ENCODE measurements at regions not wholly inside any gene's neighbourhood (a gene's known extent, or its start where the extent isn't known, plus 50 kb on each side); places are given as distances from the start of the nearest gene placed in this dataset.

DNA sequence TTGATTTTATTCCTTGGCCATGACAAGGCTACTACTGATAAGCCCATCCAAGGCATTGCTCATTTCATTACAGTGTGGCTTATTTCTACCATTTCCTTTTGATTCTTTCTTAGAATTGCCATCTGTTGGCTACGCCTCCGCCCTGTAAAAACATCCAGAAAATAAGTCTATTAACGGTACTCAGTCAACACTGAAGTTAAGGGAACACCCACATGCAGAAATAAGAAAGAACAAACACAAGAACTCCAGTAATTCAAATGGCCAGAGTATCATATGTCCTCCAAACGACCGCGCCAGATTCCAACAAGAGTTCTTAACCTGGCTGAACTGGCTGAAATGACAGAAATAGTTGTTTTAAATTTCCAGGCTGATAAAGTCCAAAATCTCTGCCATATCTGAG, 90.3 kb downstream of the CXXC4 start:
- H3K4me3 ChIP-seq (ENCODE audit: low read depth, low read length) = no peak overlapping the region
- TF ChIP-seq, protein P1, sequence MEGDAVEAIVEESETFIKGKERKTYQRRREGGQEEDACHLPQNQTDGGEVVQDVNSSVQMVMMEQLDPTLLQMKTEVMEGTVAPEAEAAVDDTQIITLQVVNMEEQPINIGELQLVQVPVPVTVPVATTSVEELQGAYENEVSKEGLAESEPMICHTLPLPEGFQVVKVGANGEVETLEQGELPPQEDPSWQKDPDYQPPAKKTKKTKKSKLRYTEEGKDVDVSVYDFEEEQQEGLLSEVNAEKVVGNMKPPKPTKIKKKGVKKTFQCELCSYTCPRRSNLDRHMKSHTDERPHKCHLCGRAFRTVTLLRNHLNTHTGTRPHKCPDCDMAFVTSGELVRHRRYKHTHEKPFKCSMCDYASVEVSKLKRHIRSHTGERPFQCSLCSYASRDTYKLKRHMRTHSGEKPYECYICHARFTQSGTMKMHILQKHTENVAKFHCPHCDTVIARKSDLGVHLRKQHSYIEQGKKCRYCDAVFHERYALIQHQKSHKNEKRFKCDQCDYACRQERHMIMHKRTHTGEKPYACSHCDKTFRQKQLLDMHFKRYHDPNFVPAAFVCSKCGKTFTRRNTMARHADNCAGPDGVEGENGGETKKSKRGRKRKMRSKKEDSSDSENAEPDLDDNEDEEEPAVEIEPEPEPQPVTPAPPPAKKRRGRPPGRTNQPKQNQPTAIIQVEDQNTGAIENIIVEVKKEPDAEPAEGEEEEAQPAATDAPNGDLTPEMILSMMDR (IDR thresholded peaks at IDR 0.05; ENCODE audit: control insufficient read depth, extremely low read depth, insufficient read depth) = no peak
- no peak for DNase-seq (ENCODE audit: low read depth)

DNA sequence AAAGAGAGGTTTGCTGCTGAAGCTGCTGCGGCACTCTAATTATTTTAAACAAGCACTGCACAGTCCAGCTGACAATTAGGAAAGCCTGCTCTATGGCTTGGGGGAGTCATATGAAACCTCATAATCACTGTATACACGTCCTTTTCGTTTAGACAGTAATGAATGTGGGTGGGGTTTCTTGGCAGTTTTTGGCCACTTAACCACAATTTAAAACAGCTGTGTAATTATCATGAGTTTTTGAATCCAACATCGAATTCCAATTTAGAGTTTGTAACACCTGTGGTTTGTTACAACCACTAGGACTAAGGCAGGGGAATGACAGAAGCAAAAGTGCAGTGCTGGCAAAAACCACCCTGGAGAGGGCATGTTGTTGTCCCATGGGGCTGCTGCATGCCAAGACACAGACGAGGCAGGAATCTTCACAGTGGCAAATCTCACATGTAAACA, 99.5 kb downstream of the CXXC4 start:
- DNase-seq (ENCODE audit: low read depth) = no peak
- TF ChIP-seq, protein P1 (IDR thresholded peaks at IDR 0.05; ENCODE audit: control insufficient read depth, extremely low read depth, insufficient read depth) = no peak
- no peak overlapping the region for H3K4me3 ChIP-seq (ENCODE audit: low read depth, low read length)

DNA sequence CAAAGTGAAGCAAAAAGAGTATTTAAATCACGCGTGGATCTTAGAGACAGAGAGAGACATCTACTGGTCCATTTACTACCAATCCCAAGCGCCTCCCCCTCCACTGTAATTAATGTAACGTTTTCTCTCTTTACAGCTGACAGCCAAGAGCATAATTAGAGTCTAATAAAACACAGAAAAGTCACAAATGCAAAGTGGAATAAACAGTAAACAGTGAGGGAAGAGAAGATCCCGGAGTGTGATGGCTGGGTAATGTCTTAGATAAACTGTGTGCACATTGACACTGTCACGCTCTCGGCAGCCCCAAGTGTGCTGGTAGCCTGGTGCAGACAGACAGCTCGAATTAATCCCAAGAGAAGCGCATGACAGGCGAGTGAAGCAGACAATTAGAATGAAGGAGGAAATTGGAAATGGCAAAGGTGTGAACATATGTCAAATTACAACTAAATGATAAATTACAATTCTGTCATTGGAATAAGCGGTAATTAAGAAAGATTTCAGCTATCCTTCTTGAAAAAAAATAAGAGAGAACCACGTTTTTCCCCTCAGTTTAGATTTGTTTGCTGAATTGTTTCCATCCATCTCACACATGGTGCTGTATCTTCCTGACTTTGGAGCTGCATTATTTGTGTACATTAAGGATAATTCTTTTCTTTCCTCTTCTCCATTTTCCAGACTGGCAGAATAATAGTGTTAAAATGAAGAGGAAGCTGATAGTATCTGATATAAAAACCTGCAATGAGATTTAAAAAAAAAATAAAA, 100.1 kb downstream of the CXXC4 start:
- no peak for DNase-seq (ENCODE audit: low read depth)
- TF ChIP-seq, protein P1 (IDR thresholded peaks at IDR 0.05; ENCODE audit: control insufficient read depth, extremely low read depth, insufficient read depth) = no peak
- no peak overlapping the region for H3K4me3 ChIP-seq (ENCODE audit: low read depth, low read length)

DNA sequence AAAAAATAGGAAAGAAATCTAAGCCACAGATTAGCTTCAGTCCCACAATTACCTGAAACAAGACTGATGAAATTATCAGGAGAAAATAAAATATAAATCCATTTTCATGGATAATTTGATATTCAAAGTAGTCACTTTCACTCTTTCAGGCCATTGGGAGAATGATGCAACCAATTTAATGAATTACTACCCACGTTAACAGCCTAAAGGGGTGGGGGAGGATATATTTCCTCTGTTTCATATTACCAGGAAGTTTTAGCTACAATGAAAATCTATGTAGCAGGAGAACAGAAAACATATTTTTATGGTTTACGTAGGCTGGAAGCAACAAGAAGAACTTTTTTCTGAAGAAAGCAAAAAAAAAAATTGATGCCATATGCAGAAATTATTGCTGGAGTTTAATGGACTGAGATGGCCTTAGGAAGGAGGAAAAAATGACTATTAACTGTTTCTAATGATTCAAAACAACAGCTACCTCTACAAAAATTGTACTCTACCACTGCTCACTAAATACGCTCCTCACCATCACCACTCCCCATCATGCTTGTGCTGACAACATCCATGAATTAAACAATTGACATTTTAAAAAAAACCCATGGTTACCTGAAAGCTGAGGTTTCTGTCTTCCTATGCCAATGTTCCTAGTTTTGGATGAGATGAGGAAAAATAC, 100.9 kb downstream of the CXXC4 start:
- no peak overlapping the region for H3K4me3 ChIP-seq (ENCODE audit: low read depth, low read length)
- TF ChIP-seq, protein P1 (IDR thresholded peaks at IDR 0.05; ENCODE audit: control insufficient read depth, extremely low read depth, insufficient read depth) = no peak
- DNase-seq (ENCODE audit: low read depth) = no peak

DNA sequence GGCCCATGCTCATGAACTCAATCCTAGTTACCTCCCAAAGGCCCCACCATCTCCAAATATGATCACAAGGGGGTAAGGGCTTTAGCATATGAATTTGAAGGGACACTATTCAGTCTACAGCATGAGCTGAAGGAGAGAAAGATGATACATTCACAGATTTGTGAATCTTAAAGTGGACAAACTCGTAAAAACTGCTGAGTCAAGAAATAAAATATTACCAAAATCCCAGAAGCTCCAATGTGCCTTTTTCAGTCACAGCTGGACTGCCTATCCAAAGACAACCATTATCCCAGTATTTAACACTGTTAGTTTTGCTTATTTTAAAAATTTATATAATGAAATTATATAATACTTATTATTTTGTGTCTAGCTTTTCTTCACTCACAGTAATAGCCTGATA, 109.0 kb downstream of the CXXC4 start:
- TF ChIP-seq, protein P1 (IDR thresholded peaks at IDR 0.05; ENCODE audit: control insufficient read depth, extremely low read depth, insufficient read depth) = no peak
- no peak for DNase-seq (ENCODE audit: low read depth)
- H3K4me3 ChIP-seq (ENCODE audit: low read depth, low read length) = no peak overlapping the region

DNA sequence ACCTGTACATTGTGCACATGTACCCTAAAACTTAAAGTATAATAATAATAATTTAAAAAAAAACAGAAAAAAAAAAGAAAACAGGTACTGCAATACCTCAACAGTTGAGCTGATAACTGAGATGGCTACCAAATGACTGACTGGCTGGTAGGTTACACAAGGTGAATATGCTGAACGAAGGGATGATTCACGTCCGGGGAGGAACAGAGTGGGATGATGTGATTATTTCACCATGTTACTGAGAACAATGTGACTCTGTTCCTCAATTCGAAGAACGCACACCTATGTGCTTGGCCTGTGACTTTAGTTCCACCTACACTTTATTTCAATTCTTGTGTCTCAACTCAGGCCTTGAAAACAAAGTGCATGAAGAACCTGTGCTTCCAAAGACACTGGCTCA, 111.7 kb downstream of the CXXC4 start:
- DNase-seq (ENCODE audit: low read depth) = no peak
- TF ChIP-seq, protein P1 (IDR thresholded peaks at IDR 0.05; ENCODE audit: control insufficient read depth, extremely low read depth, insufficient read depth) = no peak
- H3K4me3 ChIP-seq (ENCODE audit: low read depth, low read length) = no peak overlapping the region
